ENCODE measurements at regions not wholly inside any gene's neighbourhood (a gene's known extent, or its start where the extent isn't known, plus 50 kb on each side); places are given as distances from the start of the nearest gene placed in this dataset.

DNA sequence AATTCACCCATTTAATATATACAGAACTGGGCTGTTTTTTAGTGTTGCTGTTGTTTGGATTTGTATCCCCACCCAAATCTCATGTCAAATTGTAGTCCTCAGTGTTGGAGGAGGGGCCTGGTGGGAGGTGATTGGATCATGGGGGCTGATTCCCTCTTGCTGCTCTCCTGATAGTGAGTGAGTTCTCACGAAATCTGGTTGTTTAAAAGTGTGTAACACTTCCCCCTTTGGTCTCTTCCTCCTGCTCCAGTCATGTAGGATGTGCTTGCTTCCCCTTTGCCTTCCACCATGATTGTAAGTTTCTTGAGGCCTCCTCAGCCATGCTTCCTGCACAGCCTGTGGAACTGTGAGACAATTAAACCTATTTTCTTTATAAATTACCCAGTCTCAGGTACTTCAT lies 141.6 kb upstream of the AADAT start (continued):
- TF ChIP-seq, protein P1, sequence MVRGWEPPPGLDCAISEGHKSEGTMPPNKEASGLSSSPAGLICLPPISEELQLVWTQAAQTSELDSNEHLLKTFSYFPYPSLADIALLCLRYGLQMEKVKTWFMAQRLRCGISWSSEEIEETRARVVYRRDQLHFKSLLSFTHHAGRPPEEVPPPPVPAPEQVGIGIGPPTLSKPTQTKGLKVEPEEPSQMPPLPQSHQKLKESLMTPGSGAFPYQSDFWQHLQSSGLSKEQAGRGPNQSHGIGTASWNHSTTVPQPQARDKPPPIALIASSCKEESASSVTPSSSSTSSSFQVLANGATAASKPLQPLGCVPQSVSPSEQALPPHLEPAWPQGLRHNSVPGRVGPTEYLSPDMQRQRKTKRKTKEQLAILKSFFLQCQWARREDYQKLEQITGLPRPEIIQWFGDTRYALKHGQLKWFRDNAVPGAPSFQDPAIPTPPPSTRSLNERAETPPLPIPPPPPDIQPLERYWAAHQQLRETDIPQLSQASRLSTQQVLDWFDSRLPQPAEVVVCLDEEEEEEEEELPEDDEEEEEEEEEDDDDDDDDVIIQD (CRISPR knock-in tag; IDR thresholded peaks at IDR 0.05): no peak
- TF ChIP-seq NR4A1 (CRISPR knock-in tag; IDR thresholded peaks at IDR 0.05) (no peak), NR4A1 (tag; IDR thresholded peaks at IDR 0.05) (no peak), JUND (IDR thresholded peaks at IDR 0.05; ENCODE audit: borderline replicate concordance, low read depth, low read length) (no peak), JUND (tag; IDR thresholded peaks at IDR 0.05; ENCODE audit: borderline replicate concordance, low read depth, low read length) (no peak), RBM22 (IDR thresholded peaks at IDR 0.05; ENCODE audit: low read depth, low read length, poor library complexity, severe bottlenecking) (no peak), ZNF785 (CRISPR knock-in tag; IDR thresholded peaks at IDR 0.05) (no peak), CHD1 (IDR thresholded peaks at IDR 0.05; ENCODE audit: low read length) (no peak), RAD51 (IDR thresholded peaks at IDR 0.05; ENCODE audit: borderline replicate concordance, low read depth) (no peak), ZNF3 (CRISPR knock-in tag; IDR thresholded peaks at IDR 0.05) (no peak), SRSF7 (optimal IDR thresholded peaks at IDR 0.05; ENCODE audit: low read depth, low read length) (no peak)
- TF ChIP-seq, protein P2, sequence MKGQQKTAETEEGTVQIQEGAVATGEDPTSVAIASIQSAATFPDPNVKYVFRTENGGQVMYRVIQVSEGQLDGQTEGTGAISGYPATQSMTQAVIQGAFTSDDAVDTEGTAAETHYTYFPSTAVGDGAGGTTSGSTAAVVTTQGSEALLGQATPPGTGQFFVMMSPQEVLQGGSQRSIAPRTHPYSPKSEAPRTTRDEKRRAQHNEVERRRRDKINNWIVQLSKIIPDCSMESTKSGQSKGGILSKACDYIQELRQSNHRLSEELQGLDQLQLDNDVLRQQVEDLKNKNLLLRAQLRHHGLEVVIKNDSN (CRISPR knock-in tag; IDR thresholded peaks at IDR 0.05): no peak

All from K562 (cell line).